Testis (tissue), 2 donors: ENCODE measurements at regions not wholly inside any gene's neighbourhood (a gene's known extent, or its start where the extent isn't known, plus 50 kb on each side); places are given as distances from the start of the nearest gene placed in this dataset.

Source experiments
- CTCF ChIP-seq, 3 experiments: fragments of 450-650 bp in 2 of 3; fragments of 200-600 bp in 1 of 3; sonication (generic) in 1 of 3; IDR thresholded peaks; one replicate each; pipeline ENCODE4 v1.5.1; 2016 to 2019; ENCODE audit warnings: antibody characterized with exemption in 3 of 3, mild to moderate bottlenecking in 2 of 3, moderate library complexity in 1 of 3
- POLR2A ChIP-seq: fragments of 450-650 bp; IDR thresholded peaks from one replicate; pipeline ENCODE4 v1.6.1; 2017; ENCODE audit warnings: antibody characterized with exemption, mild to moderate bottlenecking, moderate library complexity

- no peak for TF ChIP-seq POLR2A
- TF ChIP-seq CTCF (IDR thresholded peaks at IDR 0.05) = no peak
Measured at GRCh38 chr14:55884819-55885218, 233.4 kb upstream of the PELI2 start.
